Uterus (tissue), 3 donors: ENCODE measurements at regions not wholly inside any gene's neighbourhood (a gene's known extent, or its start where the extent isn't known, plus 50 kb on each side); places are given as distances from the start of the nearest gene placed in this dataset.

Experiments used
- DNase-seq, 2 donors: peaks; one replicate each; pipeline ENCODE4 v3.0.0-alpha.2; 2019 to 2020
- H3K27ac ChIP-seq, 2 donors: fragments of 200-600 bp; sonication (generic); 1 replicate in 1 of 2; 2 replicates in 1 of 2; pipeline ENCODE4 v1.5.1; 2016 to 2018
- H3K27me3 ChIP-seq, 2 donors: fragments of 200-600 bp; sonication (generic); one replicate each; pipeline ENCODE4 v1.5.1; 2018 to 2019; ENCODE audit warnings: control low read depth in 1 of 2
- H3K36me3 ChIP-seq, 2 donors: fragments of 200-600 bp; sonication (generic); one replicate each; pipeline ENCODE4 v1.5.1; 2019; ENCODE audit warnings: control low read depth in 1 of 2
- H3K4me1 ChIP-seq, 2 donors: fragments of 200-600 bp; sonication (generic); one replicate each; pipeline ENCODE4 v1.5.1; 2018 to 2019; ENCODE audit warnings: control low read depth in 1 of 2
- H3K4me3 ChIP-seq, 2 donors: fragments of 200-600 bp; sonication (generic); 1 replicate in 1 of 2; 2 replicates in 1 of 2; pipeline ENCODE4 v1.5.1; 2018 to 2019; ENCODE audit warnings: mild to moderate bottlenecking in 1 of 2
- H3K9me3 ChIP-seq, 2 donors: fragments of 200-600 bp; sonication (generic); one replicate each; pipeline ENCODE4 v1.5.1; 2019; ENCODE audit warnings: control low read depth in 1 of 2
- CTCF ChIP-seq, 4 experiments: fragments of 200-600 bp in 2 of 4; fragments of 450-650 bp in 2 of 4; sonication (generic) in 2 of 4; IDR thresholded peaks; one replicate each; pipeline ENCODE4 v1.5.1; 2016 to 2019; ENCODE audit warnings: antibody characterized with exemption in 4 of 4, mild to moderate bottlenecking in 2 of 4, moderate library complexity in 1 of 4
- POLR2A ChIP-seq, 2 donors: fragments of 450-650 bp; IDR thresholded peaks; one replicate each; pipeline ENCODE4 v1.6.1; 2016; ENCODE audit warnings: antibody characterized with exemption in 2 of 2, mild to moderate bottlenecking in 1 of 2, moderate library complexity in 1 of 2
- intact Hi-C: fragments of 100-400 bp; cut with DNase I; formaldehyde crosslinking; loops from one replicate; pipeline ENCODE4 v1.15.1; 2023; ENCODE audit warnings: low total_unique reads
- donor health status: DM: yes; HTN: yes; CAD: no.

- Histone ChIP-seq H3K9me3 (no peaks in the 10 kb centered on the region), H3K36me3 (no peaks in the 10 kb centered on the region), H3K27ac (no peak overlapping the region), H3K4me1 (no peaks in the 10 kb centered on the region), H3K4me3 (no peak overlapping the region), H3K27me3 (no peaks in the 10 kb centered on the region)
- intact Hi-C loops = no loop called here
- TF ChIP-seq POLR2A (IDR thresholded peaks at IDR 0.05) (no peak), CTCF (IDR thresholded peaks at IDR 0.05) (no peak)
- DNase-seq = no peak
Measured at GRCh38 chr6:92930171-92930570, 489.2 kb downstream of the EPHA7 start.

GRCh38 chr6:92922216-92922806 is 497.0 kb downstream of the EPHA7 start:
- TF ChIP-seq CTCF (IDR thresholded peaks at IDR 0.05) (no peak), POLR2A (IDR thresholded peaks at IDR 0.05) (no peak)
- intact Hi-C loops = no loop called here
- no peaks in the 10 kb centered on the region for H3K27me3 ChIP-seq
- DNase-seq = no peak
- no peaks in the 10 kb centered on the region for H3K9me3 ChIP-seq
- H3K36me3 ChIP-seq = no peaks in the 10 kb centered on the region
- H3K4me1 ChIP-seq = no peaks in the 10 kb centered on the region
- H3K4me3 ChIP-seq = no peak overlapping the region
- no peak overlapping the region for H3K27ac ChIP-seq

- Histone ChIP-seq H3K27me3 (no peaks in the 10 kb centered on the region), H3K9me3 (no peaks in the 10 kb centered on the region), H3K4me3 (no peak overlapping the region), H3K36me3 (no peaks in the 10 kb centered on the region), H3K4me1 (no peaks in the 10 kb centered on the region), H3K27ac (no peak overlapping the region)
- intact Hi-C loops = no loop called here
- DNase-seq = no peak
- no peak for TF ChIP-seq POLR2A (IDR thresholded peaks at IDR 0.05)
- no peak for TF ChIP-seq CTCF (IDR thresholded peaks at IDR 0.05)
Measured at GRCh38 chr6:92915466-92915865, 503.9 kb downstream of the EPHA7 start.

- Histone ChIP-seq H3K9me3 (no peaks in the 10 kb centered on the region), H3K27me3 (no peaks in the 10 kb centered on the region), H3K27ac (no peak overlapping the region), H3K36me3 (no peaks in the 10 kb centered on the region), H3K4me1 (no peaks in the 10 kb centered on the region), H3K4me3 (no peak overlapping the region)
- TF ChIP-seq POLR2A (IDR thresholded peaks at IDR 0.05) = no peak
- no peak for TF ChIP-seq CTCF (IDR thresholded peaks at IDR 0.05)
- intact Hi-C loops = no loop called here
- DNase-seq = no peak
Measured at GRCh38 chr6:92911301-92911700, 508.1 kb downstream of the EPHA7 start.

- intact Hi-C loops = no loop called here
Measured at GRCh38 chr6:92910646-92911045, 508.7 kb downstream of the EPHA7 start.

More at GRCh38 chr6:92910646-92911045, 508.7 kb downstream of the EPHA7 start:
- no peaks in the 10 kb centered on the region for H3K27me3 ChIP-seq
- no peak overlapping the region for H3K4me3 ChIP-seq
- H3K4me1 ChIP-seq = no peaks in the 10 kb centered on the region
- no peaks in the 10 kb centered on the region for H3K36me3 ChIP-seq
- DNase-seq = no peak
- TF ChIP-seq CTCF (IDR thresholded peaks at IDR 0.05) = no peak
- no peak for TF ChIP-seq POLR2A (IDR thresholded peaks at IDR 0.05)
- no peak overlapping the region for H3K27ac ChIP-seq
- H3K9me3 ChIP-seq = no peaks in the 10 kb centered on the region
